K562 (cell line): ENCODE measurements at regions not wholly inside any gene's neighbourhood (a gene's known extent, or its start where the extent isn't known, plus 50 kb on each side); places are given as distances from the start of the nearest gene placed in this dataset.
A peak's percentile ranks its signal among the peaks of the same experiment; 100 is the strongest.

ENCODE experiments used
- CEBPB ChIP-seq: fragments of 450-650 bp; IDR thresholded peaks from 2 replicates; pipeline ENCODE4 v1.6.1; 2016; ENCODE audit warnings: missing genetic modification characterization, missing compliant biosample characterization
- GABPB1 ChIP-seq: sonication (generic); formaldehyde crosslinking; IDR thresholded peaks from 2 replicates; pipeline ENCODE4 v1.8.0; 2022; ENCODE audit warnings: mild to moderate bottlenecking, missing genetic modification reagents
- GABPB2 ChIP-seq: fragments of 250-450 bp; sonication (Bioruptor Pico); conservative IDR thresholded peaks from 2 replicates; pipeline ENCODE4 v1.5.1; 2021; ENCODE audit warnings: mild to moderate bottlenecking
- HMGN3 ChIP-seq: IDR thresholded peaks from 2 replicates; pipeline ENCODE4 v1.6.1; 2011; ENCODE audit warnings: borderline replicate concordance, low read depth, mild to moderate bottlenecking, mixed read lengths, low read length; ENCODE audit not compliant: insufficient read length; ENCODE audit errors: extremely low read depth
- PCBP1 ChIP-seq: fragments of 200-400 bp; formaldehyde crosslinking; IDR thresholded peaks from 2 replicates; pipeline ENCODE4 v1.6.1; 2018; ENCODE audit warnings: mild to moderate bottlenecking, low read depth, low read length; ENCODE audit not compliant: poor library complexity, severe bottlenecking
- PHF8 ChIP-seq: fragments of 200-600 bp; sonication (generic); IDR thresholded peaks from 2 replicates; pipeline ENCODE4 v1.6.1; 2012; ENCODE audit warnings: mixed run types, mild to moderate bottlenecking, inconsistent platforms, low read length, moderate library complexity, borderline replicate concordance
- PML ChIP-seq: IDR thresholded peaks from 2 replicates; pipeline ENCODE4 v1.6.1; 2012; ENCODE audit warnings: low read length, inconsistent platforms
- PPARD ChIP-seq: fragments of 250-450 bp; sonication (Bioruptor Pico); IDR thresholded peaks from 2 replicates; pipeline ENCODE4 v1.8.0; 2022; ENCODE audit warnings: inconsistent platforms, mild to moderate bottlenecking, moderate library complexity
- TAF1 ChIP-seq: IDR thresholded peaks from 2 replicates; pipeline ENCODE4 v1.6.1; 2011; ENCODE audit warnings: mild to moderate bottlenecking, low read length, moderate library complexity; ENCODE audit not compliant: insufficient read depth, control insufficient read depth, severe bottlenecking; ENCODE audit errors: extremely low read depth
- ZNF644 ChIP-seq: fragments of 200-800 bp; sonication (Bioruptor generic); IDR thresholded peaks from 2 replicates; pipeline ENCODE4 v1.6.1; 2016; ENCODE audit warnings: low read depth, missing genetic modification characterization, missing compliant biosample characterization
- TF ChIP-seq, protein P1 (sequence below): fragments of 200-800 bp; sonication (Bioruptor generic); IDR thresholded peaks from 2 replicates; pipeline ENCODE4 v1.6.1; 2017; ENCODE audit warnings: missing genetic modification characterization, missing compliant biosample characterization
- TF ChIP-seq, protein P2 (sequence below): fragments of 250-450 bp; sonication (Bioruptor Pico); IDR thresholded peaks from 2 replicates; pipeline ENCODE4 v1.5.0; 2022; ENCODE audit warnings: mild to moderate bottlenecking
- TF ChIP-seq, protein P3 (sequence below): fragments of 250-450 bp; sonication (Bioruptor Pico); IDR thresholded peaks from 2 replicates; pipeline ENCODE4 v1.8.0; 2021; ENCODE audit warnings: moderate library complexity, mild to moderate bottlenecking, inconsistent platforms
- TF ChIP-seq, protein P4 (sequence below): sonication (generic); formaldehyde crosslinking; IDR thresholded peaks from 2 replicates; pipeline ENCODE4 v1.8.0; 2023; ENCODE audit warnings: missing genetic modification reagents, mild to moderate bottlenecking, borderline replicate concordance
- TF ChIP-seq, protein P5 (sequence below): fragments of 450-650 bp; formaldehyde crosslinking; IDR thresholded peaks from 2 replicates; pipeline ENCODE4 v1.4.0; 2020; ENCODE audit warnings: mild to moderate bottlenecking, mixed read lengths

DNA sequence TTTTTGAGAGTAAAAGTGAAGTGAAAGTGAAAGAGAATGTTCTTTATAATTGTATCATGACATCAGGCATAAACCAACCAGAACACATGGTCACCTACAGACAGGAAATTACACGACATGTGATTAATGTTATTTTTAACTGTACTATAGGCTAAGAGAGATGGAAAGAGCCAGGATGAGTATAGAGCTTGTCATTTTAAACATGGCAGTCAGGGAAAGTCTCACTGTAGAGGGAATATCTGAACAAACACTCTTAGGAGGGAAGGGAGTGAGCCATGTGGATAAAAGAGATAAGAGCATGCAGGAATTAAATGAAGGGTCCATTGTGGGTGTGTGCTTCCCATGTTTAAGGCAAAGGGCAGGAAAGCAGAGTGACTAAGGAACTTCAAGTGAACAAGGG, 599.1 kb upstream of the FAT3 start (continued):
- TF ChIP-seq GABPB1 (no peak), GABPB2 (CRISPR knock-in tag) (no peak), TAF1 (no peak), ZNF644 (tag) (0 out of 2 replicates have a peak, but pooled peaks have one; percentile 19), PCBP1 (no peak), PHF8 (no peak), HMGN3 (no peak), PPARD (no peak), PML (no peak), CEBPB (tag) (no peak)
- TF ChIP-seq, protein P1, sequence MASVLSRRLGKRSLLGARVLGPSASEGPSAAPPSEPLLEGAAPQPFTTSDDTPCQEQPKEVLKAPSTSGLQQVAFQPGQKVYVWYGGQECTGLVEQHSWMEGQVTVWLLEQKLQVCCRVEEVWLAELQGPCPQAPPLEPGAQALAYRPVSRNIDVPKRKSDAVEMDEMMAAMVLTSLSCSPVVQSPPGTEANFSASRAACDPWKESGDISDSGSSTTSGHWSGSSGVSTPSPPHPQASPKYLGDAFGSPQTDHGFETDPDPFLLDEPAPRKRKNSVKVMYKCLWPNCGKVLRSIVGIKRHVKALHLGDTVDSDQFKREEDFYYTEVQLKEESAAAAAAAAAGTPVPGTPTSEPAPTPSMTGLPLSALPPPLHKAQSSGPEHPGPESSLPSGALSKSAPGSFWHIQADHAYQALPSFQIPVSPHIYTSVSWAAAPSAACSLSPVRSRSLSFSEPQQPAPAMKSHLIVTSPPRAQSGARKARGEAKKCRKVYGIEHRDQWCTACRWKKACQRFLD (CRISPR knock-in tag): 0 out of 2 replicates have a peak, but pooled peaks have one; percentile 28
- TF ChIP-seq, protein P2, sequence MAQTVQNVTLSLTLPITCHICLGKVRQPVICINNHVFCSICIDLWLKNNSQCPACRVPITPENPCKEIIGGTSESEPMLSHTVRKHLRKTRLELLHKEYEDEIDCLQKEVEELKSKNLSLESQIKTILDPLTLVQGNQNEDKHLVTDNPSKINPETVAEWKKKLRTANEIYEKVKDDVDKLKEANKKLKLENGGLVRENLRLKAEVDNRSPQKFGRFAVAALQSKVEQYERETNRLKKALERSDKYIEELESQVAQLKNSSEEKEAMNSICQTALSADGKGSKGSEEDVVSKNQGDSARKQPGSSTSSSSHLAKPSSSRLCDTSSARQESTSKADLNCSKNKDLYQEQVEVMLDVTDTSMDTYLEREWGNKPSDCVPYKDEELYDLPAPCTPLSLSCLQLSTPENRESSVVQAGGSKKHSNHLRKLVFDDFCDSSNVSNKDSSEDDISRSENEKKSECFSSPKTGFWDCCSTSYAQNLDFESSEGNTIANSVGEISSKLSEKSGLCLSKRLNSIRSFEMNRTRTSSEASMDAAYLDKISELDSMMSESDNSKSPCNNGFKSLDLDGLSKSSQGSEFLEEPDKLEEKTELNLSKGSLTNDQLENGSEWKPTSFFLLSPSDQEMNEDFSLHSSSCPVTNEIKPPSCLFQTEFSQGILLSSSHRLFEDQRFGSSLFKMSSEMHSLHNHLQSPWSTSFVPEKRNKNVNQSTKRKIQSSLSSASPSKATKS (CRISPR knock-in tag): no peak
- TF ChIP-seq, protein P3, sequence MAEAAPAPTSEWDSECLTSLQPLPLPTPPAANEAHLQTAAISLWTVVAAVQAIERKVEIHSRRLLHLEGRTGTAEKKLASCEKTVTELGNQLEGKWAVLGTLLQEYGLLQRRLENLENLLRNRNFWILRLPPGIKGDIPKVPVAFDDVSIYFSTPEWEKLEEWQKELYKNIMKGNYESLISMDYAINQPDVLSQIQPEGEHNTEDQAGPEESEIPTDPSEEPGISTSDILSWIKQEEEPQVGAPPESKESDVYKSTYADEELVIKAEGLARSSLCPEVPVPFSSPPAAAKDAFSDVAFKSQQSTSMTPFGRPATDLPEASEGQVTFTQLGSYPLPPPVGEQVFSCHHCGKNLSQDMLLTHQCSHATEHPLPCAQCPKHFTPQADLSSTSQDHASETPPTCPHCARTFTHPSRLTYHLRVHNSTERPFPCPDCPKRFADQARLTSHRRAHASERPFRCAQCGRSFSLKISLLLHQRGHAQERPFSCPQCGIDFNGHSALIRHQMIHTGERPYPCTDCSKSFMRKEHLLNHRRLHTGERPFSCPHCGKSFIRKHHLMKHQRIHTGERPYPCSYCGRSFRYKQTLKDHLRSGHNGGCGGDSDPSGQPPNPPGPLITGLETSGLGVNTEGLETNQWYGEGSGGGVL (CRISPR knock-in tag): no peak
- TF ChIP-seq, protein P4, sequence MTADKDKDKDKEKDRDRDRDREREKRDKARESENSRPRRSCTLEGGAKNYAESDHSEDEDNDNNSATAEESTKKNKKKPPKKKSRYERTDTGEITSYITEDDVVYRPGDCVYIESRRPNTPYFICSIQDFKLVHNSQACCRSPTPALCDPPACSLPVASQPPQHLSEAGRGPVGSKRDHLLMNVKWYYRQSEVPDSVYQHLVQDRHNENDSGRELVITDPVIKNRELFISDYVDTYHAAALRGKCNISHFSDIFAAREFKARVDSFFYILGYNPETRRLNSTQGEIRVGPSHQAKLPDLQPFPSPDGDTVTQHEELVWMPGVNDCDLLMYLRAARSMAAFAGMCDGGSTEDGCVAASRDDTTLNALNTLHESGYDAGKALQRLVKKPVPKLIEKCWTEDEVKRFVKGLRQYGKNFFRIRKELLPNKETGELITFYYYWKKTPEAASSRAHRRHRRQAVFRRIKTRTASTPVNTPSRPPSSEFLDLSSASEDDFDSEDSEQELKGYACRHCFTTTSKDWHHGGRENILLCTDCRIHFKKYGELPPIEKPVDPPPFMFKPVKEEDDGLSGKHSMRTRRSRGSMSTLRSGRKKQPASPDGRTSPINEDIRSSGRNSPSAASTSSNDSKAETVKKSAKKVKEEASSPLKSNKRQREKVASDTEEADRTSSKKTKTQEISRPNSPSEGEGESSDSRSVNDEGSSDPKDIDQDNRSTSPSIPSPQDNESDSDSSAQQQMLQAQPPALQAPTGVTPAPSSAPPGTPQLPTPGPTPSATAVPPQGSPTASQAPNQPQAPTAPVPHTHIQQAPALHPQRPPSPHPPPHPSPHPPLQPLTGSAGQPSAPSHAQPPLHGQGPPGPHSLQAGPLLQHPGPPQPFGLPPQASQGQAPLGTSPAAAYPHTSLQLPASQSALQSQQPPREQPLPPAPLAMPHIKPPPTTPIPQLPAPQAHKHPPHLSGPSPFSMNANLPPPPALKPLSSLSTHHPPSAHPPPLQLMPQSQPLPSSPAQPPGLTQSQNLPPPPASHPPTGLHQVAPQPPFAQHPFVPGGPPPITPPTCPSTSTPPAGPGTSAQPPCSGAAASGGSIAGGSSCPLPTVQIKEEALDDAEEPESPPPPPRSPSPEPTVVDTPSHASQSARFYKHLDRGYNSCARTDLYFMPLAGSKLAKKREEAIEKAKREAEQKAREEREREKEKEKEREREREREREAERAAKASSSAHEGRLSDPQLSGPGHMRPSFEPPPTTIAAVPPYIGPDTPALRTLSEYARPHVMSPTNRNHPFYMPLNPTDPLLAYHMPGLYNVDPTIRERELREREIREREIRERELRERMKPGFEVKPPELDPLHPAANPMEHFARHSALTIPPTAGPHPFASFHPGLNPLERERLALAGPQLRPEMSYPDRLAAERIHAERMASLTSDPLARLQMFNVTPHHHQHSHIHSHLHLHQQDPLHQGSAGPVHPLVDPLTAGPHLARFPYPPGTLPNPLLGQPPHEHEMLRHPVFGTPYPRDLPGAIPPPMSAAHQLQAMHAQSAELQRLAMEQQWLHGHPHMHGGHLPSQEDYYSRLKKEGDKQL (CRISPR knock-in tag): no peak
- TF ChIP-seq, protein P5, sequence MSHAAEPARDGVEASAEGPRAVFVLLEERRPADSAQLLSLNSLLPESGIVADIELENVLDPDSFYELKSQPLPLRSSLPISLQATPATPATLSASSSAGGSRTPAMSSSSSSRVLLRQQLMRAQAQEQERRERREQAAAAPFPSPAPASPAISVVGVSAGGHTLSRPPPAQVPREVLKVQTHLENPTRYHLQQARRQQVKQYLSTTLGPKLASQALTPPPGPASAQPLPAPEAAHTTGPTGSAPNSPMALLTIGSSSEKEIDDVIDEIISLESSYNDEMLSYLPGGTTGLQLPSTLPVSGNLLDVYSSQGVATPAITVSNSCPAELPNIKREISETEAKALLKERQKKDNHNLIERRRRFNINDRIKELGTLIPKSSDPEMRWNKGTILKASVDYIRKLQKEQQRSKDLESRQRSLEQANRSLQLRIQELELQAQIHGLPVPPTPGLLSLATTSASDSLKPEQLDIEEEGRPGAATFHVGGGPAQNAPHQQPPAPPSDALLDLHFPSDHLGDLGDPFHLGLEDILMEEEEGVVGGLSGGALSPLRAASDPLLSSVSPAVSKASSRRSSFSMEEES (CRISPR knock-in tag): no peak
